MM.1S (cell line): ENCODE measurements at regions not wholly inside any gene's neighbourhood (a gene's known extent, or its start where the extent isn't known, plus 50 kb on each side); places are given as distances from the start of the nearest gene placed in this dataset.

Experiments used
- DNase-seq: peaks from one replicate; pipeline ENCODE4 v3.0.0-alpha.2; 2015
- H2AFZ ChIP-seq: fragments of 300-600 bp; sonication (generic); 2 replicates; pipeline ENCODE4 v1.6.0; 2016; ENCODE audit warnings: antibody characterized with exemption, low read length
- H3F3A ChIP-seq: fragments of 300-600 bp; sonication (generic); 2 replicates; pipeline ENCODE4 v1.6.1; 2016; ENCODE audit warnings: mild to moderate bottlenecking, antibody characterized with exemption, low read length, moderate library complexity, mixed read lengths; ENCODE audit not compliant: insufficient read depth
- H3K27ac ChIP-seq: fragments of 300-600 bp; sonication (generic); 2 replicates; pipeline ENCODE4 v1.5.1; 2016; ENCODE audit warnings: mild to moderate bottlenecking, low read length
- H3K27me3 ChIP-seq: fragments of 300-600 bp; sonication (generic); replicated peaks from 2 replicates; pipeline ENCODE4 v1.6.0; 2016; ENCODE audit warnings: low read length; ENCODE audit not compliant: insufficient read depth
- H3K36me3 ChIP-seq: fragments of 300-600 bp; sonication (generic); replicated peaks from 2 replicates; pipeline ENCODE4 v1.6.1; 2016; ENCODE audit warnings: mild to moderate bottlenecking, low read length, mixed read lengths; ENCODE audit not compliant: insufficient read depth
- H3K4me1 ChIP-seq: fragments of 300-600 bp; sonication (generic); 2 replicates; pipeline ENCODE4 v1.6.1; 2016; ENCODE audit warnings: low read length, mixed read lengths
- H3K4me2 ChIP-seq: fragments of 300-600 bp; sonication (generic); 2 replicates; pipeline ENCODE4 v1.6.0; 2016; ENCODE audit warnings: low read depth, low read length
- H3K4me3 ChIP-seq: fragments of 300-600 bp; sonication (generic); 2 replicates; pipeline ENCODE4 v1.5.1; 2016; ENCODE audit warnings: low read length, mixed read lengths
- H3K79me2 ChIP-seq: fragments of 300-600 bp; sonication (generic); 2 replicates; pipeline ENCODE4 v1.6.1; 2016; ENCODE audit warnings: mixed run types, low read length, mixed read lengths
- H3K9ac ChIP-seq: fragments of 300-600 bp; sonication (generic); 2 replicates; pipeline ENCODE4 v1.6.1; 2016; ENCODE audit warnings: low read length, mixed read lengths
- H3K9me2 ChIP-seq: fragments of 300-600 bp; sonication (generic); replicated peaks from 2 replicates; pipeline ENCODE4 v1.6.1; 2016; ENCODE audit warnings: mild to moderate bottlenecking, low read length, mixed read lengths; ENCODE audit not compliant: insufficient read depth
- H3K9me3 ChIP-seq: fragments of 300-600 bp; sonication (generic); replicated peaks from 2 replicates; pipeline ENCODE4 v1.6.1; 2016; ENCODE audit warnings: mild to moderate bottlenecking, low read length, mixed read lengths; ENCODE audit not compliant: insufficient read depth
- H4K20me1 ChIP-seq: fragments of 300-600 bp; sonication (generic); 2 replicates; pipeline ENCODE4 v1.6.1; 2016; ENCODE audit warnings: mild to moderate bottlenecking, low read length, moderate library complexity, mixed read lengths; ENCODE audit not compliant: insufficient read depth
- EZH2 ChIP-seq: fragments of 300-600 bp; sonication (generic); optimal IDR thresholded peaks from 2 replicates; pipeline ENCODE3; 2017; ENCODE audit warnings: low read depth, mild to moderate bottlenecking, antibody characterized with exemption, low read length, mixed read lengths
- EZH2phosphoT487 ChIP-seq: fragments of 300-600 bp; sonication (generic); IDR thresholded peaks from 2 replicates; pipeline ENCODE4 v1.6.1; 2018; ENCODE audit warnings: antibody characterized with exemption, low read length
- TF ChIP-seq, protein P1 (sequence below): fragments of 300-600 bp; sonication (generic); IDR thresholded peaks from 2 replicates; pipeline ENCODE4 v1.5.1; 2016; ENCODE audit warnings: antibody characterized with exemption, low read length, mixed read lengths

DNA sequence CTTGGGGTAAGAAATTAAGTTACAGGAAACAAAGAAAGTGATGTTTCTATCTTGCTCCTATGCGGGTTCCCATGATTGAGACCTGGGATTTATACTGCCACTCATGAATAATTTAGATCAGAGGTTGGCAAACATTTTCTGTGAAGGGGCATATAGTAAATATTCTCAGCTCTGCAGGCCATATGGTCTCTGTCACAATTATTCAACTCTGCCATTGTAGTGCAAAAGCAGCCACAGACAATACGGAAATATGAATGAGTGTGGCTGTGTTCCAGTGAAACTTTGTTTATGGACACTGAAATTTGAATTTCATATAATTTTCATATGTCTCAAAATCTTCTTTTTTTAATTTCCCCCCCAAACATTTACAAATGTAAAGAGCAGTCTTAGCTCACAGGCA, 127.2 kb downstream of the FOXD2 start:
- TF ChIP-seq, protein P1, sequence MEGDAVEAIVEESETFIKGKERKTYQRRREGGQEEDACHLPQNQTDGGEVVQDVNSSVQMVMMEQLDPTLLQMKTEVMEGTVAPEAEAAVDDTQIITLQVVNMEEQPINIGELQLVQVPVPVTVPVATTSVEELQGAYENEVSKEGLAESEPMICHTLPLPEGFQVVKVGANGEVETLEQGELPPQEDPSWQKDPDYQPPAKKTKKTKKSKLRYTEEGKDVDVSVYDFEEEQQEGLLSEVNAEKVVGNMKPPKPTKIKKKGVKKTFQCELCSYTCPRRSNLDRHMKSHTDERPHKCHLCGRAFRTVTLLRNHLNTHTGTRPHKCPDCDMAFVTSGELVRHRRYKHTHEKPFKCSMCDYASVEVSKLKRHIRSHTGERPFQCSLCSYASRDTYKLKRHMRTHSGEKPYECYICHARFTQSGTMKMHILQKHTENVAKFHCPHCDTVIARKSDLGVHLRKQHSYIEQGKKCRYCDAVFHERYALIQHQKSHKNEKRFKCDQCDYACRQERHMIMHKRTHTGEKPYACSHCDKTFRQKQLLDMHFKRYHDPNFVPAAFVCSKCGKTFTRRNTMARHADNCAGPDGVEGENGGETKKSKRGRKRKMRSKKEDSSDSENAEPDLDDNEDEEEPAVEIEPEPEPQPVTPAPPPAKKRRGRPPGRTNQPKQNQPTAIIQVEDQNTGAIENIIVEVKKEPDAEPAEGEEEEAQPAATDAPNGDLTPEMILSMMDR: no peak
- TF ChIP-seq EZH2phosphoT487 (no peak), EZH2 (no peak)
- no peak for DNase-seq
- Histone ChIP-seq H3K36me3 (no peaks in the 10 kb centered on the region), H3K9me3 (no peaks in the 10 kb centered on the region), H2AFZ (no peak overlapping the region), H3K9ac (no peak overlapping the region), H3K4me1 (no peaks in the 10 kb centered on the region), H3K27ac (no peak overlapping the region), H3K9me2 (no peaks in the 10 kb centered on the region), H4K20me1 (no peaks in the 10 kb centered on the region), H3K79me2 (no peaks in the 10 kb centered on the region), H3K27me3 (no peaks in the 10 kb centered on the region), H3K4me3 (no peak overlapping the region), H3F3A (no peaks in the 10 kb centered on the region), H3K4me2 (no peak overlapping the region)

DNA sequence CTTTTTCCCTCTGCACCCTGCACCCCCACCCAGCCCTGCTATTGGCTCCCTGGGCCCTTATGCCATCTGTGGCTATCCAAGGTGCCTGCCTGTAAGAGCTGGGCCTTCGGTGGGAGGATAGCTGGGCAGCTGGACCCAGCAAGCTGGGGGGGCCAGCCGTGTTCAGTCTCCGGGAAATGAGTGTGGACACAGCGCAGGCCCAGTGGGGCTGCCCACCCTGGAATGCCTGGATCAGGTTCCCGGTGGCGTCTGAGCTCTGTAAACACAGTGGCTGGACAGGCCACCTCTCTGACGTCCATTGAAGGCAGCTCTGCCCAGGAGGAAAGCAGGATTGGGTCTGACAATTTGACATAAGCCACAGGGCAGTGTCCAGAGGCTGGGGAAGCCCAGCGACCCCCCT, 127.8 kb downstream of the FOXD2 start:
- Histone ChIP-seq H3K9me3 (no peaks in the 10 kb centered on the region), H3K4me3 (no peak overlapping the region), H3K27me3 (no peaks in the 10 kb centered on the region), H3K4me2 (no peak overlapping the region), H3K36me3 (no peaks in the 10 kb centered on the region), H3K9ac (no peak overlapping the region), H3K79me2 (no peaks in the 10 kb centered on the region), H2AFZ (no peak overlapping the region), H3K27ac (no peak overlapping the region), H3K9me2 (no peaks in the 10 kb centered on the region), H4K20me1 (no peaks in the 10 kb centered on the region), H3K4me1 (no peaks in the 10 kb centered on the region), H3F3A (no peaks in the 10 kb centered on the region)
- TF ChIP-seq EZH2: no peak
- TF ChIP-seq EZH2phosphoT487: no peak
- TF ChIP-seq, protein P1: no peak
- DNase-seq: no peak

DNA sequence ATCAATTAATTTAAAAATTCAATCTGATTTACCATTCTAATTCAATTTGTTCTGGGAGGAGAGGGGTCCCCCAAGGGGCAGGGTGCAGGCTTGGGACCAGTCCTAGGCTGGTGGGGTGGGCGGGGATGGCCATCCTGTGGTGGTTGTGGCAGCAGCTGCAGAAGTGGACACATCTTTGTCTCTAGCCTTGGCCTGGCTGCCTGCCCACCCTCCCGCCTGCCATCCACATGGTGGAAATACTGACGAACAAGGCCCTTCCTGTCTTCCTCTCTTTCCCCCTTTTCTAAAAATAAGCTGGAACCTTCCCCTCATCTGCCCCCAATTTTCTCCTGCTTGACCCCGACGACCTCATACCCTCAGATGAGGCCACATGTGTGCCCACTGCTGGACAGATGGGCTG, 130.9 kb downstream of the FOXD2 start:
- H4K20me1 ChIP-seq: no peaks in the 10 kb centered on the region
- H3K4me1 ChIP-seq: no peaks in the 10 kb centered on the region

More for the DNA sequence above, 130.9 kb downstream of the FOXD2 start:
- no peak for TF ChIP-seq EZH2
- TF ChIP-seq, protein P1: no peak
- TF ChIP-seq EZH2phosphoT487: no peak
- Histone ChIP-seq H3K79me2 (no peaks in the 10 kb centered on the region), H3K27me3 (no peaks in the 10 kb centered on the region), H3K27ac (no peak overlapping the region), H3K9me2 (no peaks in the 10 kb centered on the region), H3F3A (no peaks in the 10 kb centered on the region), H3K9me3 (no peaks in the 10 kb centered on the region), H3K9ac (no peak overlapping the region), H3K4me2 (no peak overlapping the region), H3K36me3 (no peaks in the 10 kb centered on the region), H2AFZ (no peak overlapping the region), H3K4me3 (no peak overlapping the region)
- DNase-seq: no peak
